ENCODE measurements at regions not wholly inside any gene's neighbourhood (a gene's known extent, or its start where the extent isn't known, plus 50 kb on each side); places are given as distances from the start of the nearest gene placed in this dataset.

DNA sequence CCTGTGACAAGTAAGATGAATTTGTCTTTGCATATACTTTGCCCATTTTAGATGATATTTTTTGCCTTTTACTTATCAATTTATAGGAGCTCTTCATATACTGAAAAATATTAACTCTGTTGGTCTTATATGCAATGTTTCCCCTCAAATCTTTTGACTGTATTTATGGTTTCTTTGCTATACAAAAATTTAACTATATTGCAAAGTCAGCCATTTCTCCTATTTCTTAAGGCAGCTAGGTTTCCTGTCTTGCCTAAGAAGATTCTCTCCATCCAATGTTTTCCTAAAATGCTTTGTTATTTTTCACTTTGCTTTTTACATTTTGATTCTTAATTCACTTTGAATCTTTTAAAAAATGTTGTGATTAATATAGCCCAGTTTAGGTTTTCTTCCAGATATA lies 273.1 kb downstream of the NSG2 start:
- H3K4me1 Mint-ChIP-seq = no peaks in the 10 kb centered on the region

GRCh38 chr5:174319551-174319950 lies 274.0 kb downstream of the NSG2 start:
- Mint-ChIP-seq H3K9me3 (no peaks in the 10 kb centered on the region), H3K27ac (ENCODE audit: unreplicated experiment) (no peak overlapping the region), H3K27me3 (ENCODE audit: low read depth) (peaks cover 64% of the 10 kb centered on the region), H3K4me3 (no peak overlapping the region), H3K36me3 (ENCODE audit: low read depth) (no peaks in the 10 kb centered on the region), H3K4me1 (peaks cover 5% of the 10 kb centered on the region)
- DNase-seq (ENCODE audit: low read depth, low spot score) = no peak
- TF ChIP-seq, protein P1, sequence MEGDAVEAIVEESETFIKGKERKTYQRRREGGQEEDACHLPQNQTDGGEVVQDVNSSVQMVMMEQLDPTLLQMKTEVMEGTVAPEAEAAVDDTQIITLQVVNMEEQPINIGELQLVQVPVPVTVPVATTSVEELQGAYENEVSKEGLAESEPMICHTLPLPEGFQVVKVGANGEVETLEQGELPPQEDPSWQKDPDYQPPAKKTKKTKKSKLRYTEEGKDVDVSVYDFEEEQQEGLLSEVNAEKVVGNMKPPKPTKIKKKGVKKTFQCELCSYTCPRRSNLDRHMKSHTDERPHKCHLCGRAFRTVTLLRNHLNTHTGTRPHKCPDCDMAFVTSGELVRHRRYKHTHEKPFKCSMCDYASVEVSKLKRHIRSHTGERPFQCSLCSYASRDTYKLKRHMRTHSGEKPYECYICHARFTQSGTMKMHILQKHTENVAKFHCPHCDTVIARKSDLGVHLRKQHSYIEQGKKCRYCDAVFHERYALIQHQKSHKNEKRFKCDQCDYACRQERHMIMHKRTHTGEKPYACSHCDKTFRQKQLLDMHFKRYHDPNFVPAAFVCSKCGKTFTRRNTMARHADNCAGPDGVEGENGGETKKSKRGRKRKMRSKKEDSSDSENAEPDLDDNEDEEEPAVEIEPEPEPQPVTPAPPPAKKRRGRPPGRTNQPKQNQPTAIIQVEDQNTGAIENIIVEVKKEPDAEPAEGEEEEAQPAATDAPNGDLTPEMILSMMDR (conservative IDR thresholded peaks at IDR 0.05) = no peak

More for the DNA sequence above, 273.1 kb downstream of the NSG2 start:
- Mint-ChIP-seq H3K9me3 (no peaks in the 10 kb centered on the region), H3K36me3 (ENCODE audit: low read depth) (no peaks in the 10 kb centered on the region), H3K4me3 (no peak overlapping the region), H3K27ac (ENCODE audit: unreplicated experiment) (no peak overlapping the region), H3K27me3 (ENCODE audit: low read depth) (peaks cover 58% of the 10 kb centered on the region)
- no peak for DNase-seq (ENCODE audit: low read depth, low spot score)
- TF ChIP-seq, protein P1 (conservative IDR thresholded peaks at IDR 0.05) = no peak

DNA sequence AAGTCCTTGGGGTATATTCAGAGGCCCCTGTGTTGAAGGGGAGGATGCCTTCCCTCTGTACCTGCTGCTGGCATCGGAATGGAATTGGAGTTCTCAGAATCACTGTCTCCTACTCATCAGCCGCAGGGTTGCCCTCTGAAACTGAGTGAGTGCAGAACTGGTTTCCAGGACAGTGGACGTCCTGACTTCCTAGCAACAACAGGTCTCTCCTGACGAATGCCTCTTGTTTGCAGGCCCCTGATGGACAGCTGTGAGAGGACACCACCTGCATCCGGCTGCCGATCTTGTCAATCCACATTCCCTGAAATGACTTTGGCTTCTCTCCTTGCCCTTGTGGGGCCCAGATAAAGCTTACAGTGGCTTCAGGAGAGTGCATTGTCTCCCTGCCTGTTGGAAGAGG lies 274.5 kb downstream of the NSG2 start:
- no peak for DNase-seq (ENCODE audit: low read depth, low spot score)
- no peaks in the 10 kb centered on the region for H3K9me3 Mint-ChIP-seq
- peaks cover 67% of the 10 kb centered on the region for H3K27me3 Mint-ChIP-seq (ENCODE audit: low read depth)
- TF ChIP-seq, protein P1 (conservative IDR thresholded peaks at IDR 0.05) = no peak
- H3K4me1 Mint-ChIP-seq = peaks cover 7% of the 10 kb centered on the region
- H3K4me3 Mint-ChIP-seq = no peak overlapping the region
- H3K36me3 Mint-ChIP-seq (ENCODE audit: low read depth) = no peaks in the 10 kb centered on the region
- H3K27ac Mint-ChIP-seq (ENCODE audit: unreplicated experiment) = no peak overlapping the region

- peaks cover 52% of the 10 kb centered on the region for H3K27me3 Mint-ChIP-seq (ENCODE audit: low read depth)
- no peaks in the 10 kb centered on the region for H3K36me3 Mint-ChIP-seq (ENCODE audit: low read depth)
- H3K27ac Mint-ChIP-seq (ENCODE audit: unreplicated experiment) = no peak overlapping the region
- TF ChIP-seq, protein P1 (conservative IDR thresholded peaks at IDR 0.05) = no peak
- H3K4me3 Mint-ChIP-seq = no peak overlapping the region
- H3K4me1 Mint-ChIP-seq = peaks cover 7% of the 10 kb centered on the region
- peak; percentile 30 for DNase-seq (ENCODE audit: low read depth, low spot score)
- H3K9me3 Mint-ChIP-seq = no peaks in the 10 kb centered on the region
Measured at GRCh38 chr5:174323878-174324281, 278.4 kb downstream of the NSG2 start.

- no peaks in the 10 kb centered on the region for H3K9me3 Mint-ChIP-seq
Measured at GRCh38 chr5:174324680-174325079, 279.2 kb downstream of the NSG2 start.

More at GRCh38 chr5:174324680-174325079, 279.2 kb downstream of the NSG2 start:
- TF ChIP-seq, protein P1 (conservative IDR thresholded peaks at IDR 0.05) = no peak
- Mint-ChIP-seq H3K4me1 (peaks cover 7% of the 10 kb centered on the region), H3K27ac (ENCODE audit: unreplicated experiment) (no peak overlapping the region), H3K36me3 (ENCODE audit: low read depth) (no peaks in the 10 kb centered on the region), H3K4me3 (no peak overlapping the region), H3K27me3 (ENCODE audit: low read depth) (peaks cover 48% of the 10 kb centered on the region)
- DNase-seq (ENCODE audit: low read depth, low spot score) = no peak
